AG08395 (cell line): ENCODE measurements at regions not wholly inside any gene's neighbourhood (a gene's known extent, or its start where the extent isn't known, plus 50 kb on each side); places are given as distances from the start of the nearest gene placed in this dataset.

Experiments used
- DNase-seq: peaks from one replicate; pipeline ENCODE4 v3.0.0; 2012; ENCODE audit warnings: mixed read lengths, low spot score

DNA sequence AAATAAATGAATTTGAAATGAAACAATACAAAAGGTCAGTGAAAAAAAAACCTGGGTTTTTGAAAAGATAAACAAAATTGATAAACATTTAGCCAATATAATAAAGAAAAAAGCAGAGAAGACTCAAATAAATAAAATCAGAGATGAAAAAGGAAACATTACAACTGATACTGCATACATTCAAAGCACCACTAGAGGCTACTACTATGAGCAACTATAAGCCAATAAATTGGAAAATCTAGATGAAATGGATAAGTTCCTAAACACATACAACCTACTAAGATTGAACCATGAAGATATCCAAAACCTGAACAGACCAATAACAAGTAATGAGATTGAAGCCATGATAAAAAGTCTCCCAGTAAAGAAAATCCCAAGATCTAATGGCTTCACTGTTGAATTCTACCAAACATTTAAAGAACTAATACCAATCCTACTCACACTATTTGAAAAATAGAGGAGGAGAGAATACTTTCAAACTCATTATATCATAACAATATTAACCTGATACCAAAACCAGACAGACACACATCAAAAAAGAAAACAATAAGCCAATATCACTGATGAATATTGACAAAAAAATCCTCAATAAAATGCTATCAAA, 80.8 kb upstream of the CERS6 start:
- DNase-seq = no peak

DNA sequence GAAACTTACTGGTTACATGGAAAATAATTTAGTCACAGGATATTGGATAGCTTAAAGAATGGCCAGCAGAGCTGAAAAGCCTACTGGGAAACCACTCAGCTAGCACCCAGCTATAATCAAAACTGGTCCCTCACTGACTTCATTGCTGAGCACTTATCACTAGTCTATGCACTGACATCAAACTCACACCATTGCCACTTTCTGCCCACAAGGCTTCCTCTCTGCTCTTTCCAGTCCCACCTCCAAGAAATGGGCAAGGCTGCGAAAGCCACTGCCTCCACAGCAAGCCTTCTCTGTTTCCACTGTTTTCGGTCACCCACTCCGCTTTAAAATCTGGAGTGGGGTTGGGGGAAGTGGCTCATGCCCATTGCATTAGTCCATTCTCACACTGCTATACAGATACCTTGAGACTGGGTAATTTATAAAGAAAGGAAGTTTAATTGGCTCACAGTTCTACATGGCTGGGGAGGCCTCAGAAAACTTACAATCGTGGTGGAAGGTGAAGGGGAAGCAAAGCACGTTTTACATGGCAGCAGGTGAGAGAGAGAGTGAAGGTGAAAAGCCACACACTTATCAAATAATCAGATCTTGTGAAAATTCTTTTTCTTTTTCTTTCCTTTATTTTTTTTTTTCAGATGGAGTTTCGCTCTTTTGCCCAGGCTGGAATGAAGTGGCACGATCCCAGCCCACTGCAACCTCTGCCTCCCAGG, 77.0 kb upstream of the CERS6 start:
- no peak for DNase-seq

- DNase-seq = no peak
These were observed 75.6 kb upstream of the CERS6 start for GRCh38 chr2:168380500-168380899.

GRCh38 chr2:168392024-168392423, 64.0 kb upstream of the CERS6 start:
- no peak for DNase-seq

DNA sequence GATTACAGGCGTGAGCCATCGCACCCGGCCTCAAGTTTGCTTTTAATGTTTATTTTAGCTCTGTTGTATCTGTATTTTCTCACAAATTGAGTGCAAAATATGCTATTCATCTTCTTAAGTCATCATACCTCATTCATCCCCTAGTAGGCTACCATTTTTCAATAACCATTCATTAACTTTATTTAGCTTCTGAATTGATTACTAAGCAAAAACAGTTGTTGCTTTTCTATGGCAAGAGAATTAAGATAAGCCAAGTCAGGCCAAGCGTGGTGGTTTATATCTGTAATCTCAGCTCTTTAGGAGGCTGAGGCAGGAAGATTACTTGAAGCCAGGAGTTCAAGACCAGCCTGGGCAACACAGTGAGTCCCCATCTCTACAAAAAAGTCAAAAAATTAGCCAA, 63.3 kb upstream of the CERS6 start:
- no peak for DNase-seq

- DNase-seq = no peak
These were observed 61.8 kb upstream of the CERS6 start for GRCh38 chr2:168394262-168394661.

GRCh38 chr2:168396131-168396530, 59.9 kb upstream of the CERS6 start:
- no peak for DNase-seq

- no peak for DNase-seq
These were observed 58.4 kb upstream of the CERS6 start for GRCh38 chr2:168397629-168398028.

DNA sequence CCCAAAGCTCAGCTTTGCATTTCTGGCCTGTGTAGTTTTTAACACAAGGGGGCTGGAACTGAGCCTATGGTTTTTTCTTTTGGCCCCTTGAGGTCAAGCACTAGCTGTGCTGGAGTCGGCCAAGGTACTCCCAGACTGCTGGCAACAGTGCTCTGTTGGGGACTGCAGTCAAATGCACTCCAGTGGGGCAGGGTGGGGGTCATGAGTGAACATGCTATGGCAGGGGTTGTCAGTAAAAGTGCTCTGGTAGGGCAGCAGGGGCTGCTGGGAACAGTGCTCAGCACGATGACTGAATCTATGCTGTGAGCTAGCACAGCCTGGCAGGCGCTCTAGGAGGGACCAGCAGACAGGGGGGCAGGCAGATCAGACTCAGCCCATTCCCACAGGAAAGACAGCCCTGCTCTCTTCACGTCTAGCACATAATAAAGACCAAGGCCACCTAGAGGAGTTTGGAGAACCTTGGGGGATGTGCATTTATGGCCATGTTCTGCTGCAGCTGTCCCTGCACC, 55.0 kb upstream of the CERS6 start:
- DNase-seq = no peak

- DNase-seq = no peak
These were observed 54.3 kb upstream of the CERS6 start for GRCh38 chr2:168401771-168402170.

DNA sequence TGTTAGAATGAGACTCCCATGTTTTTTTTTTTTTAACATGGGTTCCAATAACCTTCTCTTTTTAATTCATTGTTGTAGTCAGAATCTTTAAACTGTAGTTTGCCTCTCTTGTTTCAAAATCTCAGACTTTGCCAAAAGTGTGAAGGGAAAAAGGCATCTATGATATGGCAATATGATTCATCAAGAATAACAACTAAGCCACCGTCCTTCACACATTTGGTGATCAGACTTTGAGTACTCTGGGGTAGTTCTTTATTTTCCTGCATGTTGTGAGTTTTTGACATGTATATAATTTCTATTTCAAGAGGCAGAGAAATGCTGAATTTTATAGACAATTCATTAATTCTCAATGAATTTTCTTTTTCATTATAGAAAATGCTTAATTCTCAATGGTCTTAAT, 53.5 kb upstream of the CERS6 start:
- DNase-seq = no peak

DNA sequence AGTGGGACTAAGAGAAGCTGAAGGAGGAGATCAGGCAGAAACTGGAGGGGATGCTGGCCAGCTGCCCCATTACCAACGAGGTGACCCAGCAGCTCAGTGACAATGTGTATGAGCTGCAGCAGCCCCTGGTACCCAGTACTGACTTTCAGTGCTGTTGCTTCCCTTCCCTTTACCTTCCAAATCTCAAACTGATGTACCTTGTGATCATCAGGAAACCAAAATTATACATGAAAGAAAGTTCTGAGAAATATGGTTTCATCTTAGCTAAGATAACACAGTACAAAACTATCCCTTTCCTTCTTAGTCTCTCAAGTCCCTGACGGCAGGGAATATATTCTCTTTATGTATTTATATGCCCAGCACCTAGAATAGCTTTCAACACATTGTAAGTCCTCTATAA, 52.3 kb upstream of the CERS6 start:
- DNase-seq = no peak

DNA sequence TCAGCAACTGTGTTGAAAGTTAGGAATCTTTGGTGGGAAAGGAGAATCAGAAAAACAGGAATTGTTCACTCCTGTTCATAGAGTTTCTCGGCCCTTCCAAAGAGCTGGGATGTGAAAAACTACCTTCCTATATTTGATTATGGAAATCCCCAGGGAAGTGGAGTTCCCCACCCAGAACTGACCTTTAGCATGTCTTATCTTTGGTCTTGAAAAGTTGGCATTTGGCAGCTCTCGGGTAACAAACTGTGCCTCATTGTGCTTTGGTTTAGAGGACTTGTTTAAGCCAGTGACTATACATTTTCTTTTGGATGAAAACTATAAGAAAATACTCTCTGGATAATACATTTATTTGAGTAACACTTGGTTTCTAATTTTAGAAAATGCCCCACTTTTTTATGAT, 51.3 kb upstream of the CERS6 start:
- no peak for DNase-seq
